ENCODE measurements at regions not wholly inside any gene's neighbourhood (a gene's known extent, or its start where the extent isn't known, plus 50 kb on each side); places are given as distances from the start of the nearest gene placed in this dataset.

- no peak for TF ChIP-seq CTCF (IDR thresholded peaks at IDR 0.05)
- TF ChIP-seq POLR2A (IDR thresholded peaks at IDR 0.05): no peak
Observed at GRCh38 chr7:18226598-18226997, 199.0 kb upstream of the PRPS1L1 start.
